ENCODE measurements at regions not wholly inside any gene's neighbourhood (a gene's known extent, or its start where the extent isn't known, plus 50 kb on each side); places are given as distances from the start of the nearest gene placed in this dataset.
"Not testable (repeated sequence)": the region's sequence is repeated elsewhere in the genome, so short reads cannot be mapped to it uniquely, and the experiment has no call there.

GRCh38 chr3:177382944-177383343 is 185.7 kb upstream of the TBL1XR1 start:
- no peak for DNase-seq (ENCODE audit: low read depth in 2 of 3, low spot score in 2 of 3)

DNA sequence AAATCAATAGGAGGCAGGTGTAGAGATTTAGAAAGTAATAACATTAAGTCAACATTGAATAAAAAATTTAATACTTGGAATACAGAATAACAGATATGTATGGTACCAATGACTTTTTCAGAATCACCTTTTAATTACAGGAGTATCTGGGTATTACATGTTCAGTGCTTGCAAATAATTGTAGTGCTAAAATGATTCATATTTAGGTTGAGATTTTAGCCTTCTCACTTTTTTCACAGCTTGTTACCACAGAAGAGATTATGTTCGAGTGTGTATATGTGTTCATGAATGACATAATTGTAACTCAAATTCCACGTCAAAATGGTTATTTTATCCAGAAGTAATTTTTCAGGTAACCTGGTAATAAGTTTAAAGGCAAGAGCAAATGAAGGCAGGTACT is 187.9 kb upstream of the TBL1XR1 start:
- no peak for DNase-seq (ENCODE audit: low read depth in 2 of 3, low spot score in 2 of 3)

- no peak for DNase-seq (ENCODE audit: low read depth in 2 of 3, low spot score in 2 of 3)
These were observed 188.6 kb upstream of the TBL1XR1 start for GRCh38 chr3:177385831-177386301.

DNA sequence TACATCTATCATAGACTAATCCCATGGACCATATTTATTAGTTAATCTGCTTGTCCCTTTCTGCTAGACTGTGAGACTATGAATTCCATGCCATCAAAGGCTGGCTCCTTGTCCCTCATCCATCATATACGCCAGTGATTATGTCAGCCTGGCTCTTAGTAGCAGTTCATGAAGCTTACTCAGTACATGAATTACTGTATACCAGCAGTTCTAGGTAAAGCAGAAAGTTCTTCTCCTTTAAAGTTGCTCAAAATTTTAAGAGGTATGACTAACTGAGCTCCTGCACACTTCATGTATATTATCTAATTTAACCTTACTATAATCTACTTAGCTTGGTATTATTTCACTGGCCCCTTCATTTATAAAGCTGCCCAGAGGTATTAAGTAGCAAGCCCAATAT is 190.9 kb upstream of the TBL1XR1 start:
- no peak for DNase-seq (ENCODE audit: low read depth in 2 of 3, low spot score in 2 of 3)

GRCh38 chr3:177394231-177395024 is 197.1 kb upstream of the TBL1XR1 start:
- DNase-seq (ENCODE audit: low read depth in 2 of 3, low spot score in 2 of 3): not testable (repeated sequence)

DNA sequence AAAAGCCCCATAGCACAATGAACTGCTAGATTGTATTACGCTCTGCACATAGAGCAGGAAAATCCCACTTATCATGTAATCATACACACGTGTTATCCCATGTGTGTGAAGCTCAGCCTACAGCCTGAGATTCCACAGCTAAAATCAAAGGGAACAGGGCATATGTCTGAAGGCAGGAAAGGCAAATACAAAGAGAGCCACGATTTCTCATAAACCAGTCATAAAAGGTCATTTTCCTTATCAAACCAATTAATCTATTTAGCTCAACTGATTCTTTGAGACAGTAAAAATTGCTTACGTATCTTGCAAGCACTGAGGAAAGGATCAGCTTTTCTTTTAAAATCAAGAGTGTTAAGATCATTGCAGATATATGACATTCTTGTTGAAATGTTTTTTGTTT is 199.5 kb upstream of the TBL1XR1 start:
- no peak for DNase-seq (ENCODE audit: low read depth in 2 of 3, low spot score in 2 of 3)

DNA sequence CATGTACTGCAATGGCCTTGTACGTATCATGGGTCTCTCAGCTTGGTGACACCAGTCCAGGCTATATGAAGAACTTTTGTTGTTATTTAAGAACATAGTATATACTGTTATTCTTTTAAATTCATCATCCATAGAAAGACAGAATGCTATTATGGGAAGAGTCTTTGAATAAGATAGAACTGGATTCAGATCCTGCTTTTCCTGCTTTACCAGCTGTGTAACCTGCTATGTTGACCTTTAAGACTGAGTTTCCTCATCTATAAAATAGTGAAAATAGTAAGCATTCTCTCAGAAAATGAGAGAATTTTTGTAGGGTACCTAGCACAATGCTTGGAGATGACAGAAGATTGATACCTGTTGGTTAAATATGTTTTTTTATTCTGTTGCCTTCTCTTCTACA is 204.1 kb upstream of the TBL1XR1 start:
- no peak for DNase-seq (ENCODE audit: low read depth in 2 of 3, low spot score in 2 of 3)

DNA sequence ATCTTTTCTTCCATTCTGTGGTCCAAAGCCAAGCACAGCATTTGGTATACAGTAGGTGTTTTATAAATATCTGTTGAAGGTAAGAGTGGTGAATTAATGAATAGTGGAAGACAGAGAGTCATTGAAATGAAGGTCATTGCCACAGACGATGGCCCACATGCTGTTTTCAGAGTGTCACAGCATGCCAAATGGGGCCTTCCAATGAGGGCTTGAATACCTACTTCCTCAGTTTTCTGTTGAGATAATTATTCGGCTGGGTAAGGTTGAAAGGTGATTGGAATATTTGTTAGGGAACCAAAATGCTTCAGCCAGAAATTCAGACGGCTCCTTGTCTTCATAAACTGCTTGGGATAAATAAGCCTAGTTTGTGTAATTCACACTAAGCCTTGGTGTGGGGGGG is 205.3 kb upstream of the TBL1XR1 start:
- no peak for DNase-seq (ENCODE audit: low read depth in 2 of 3, low spot score in 2 of 3)

DNA sequence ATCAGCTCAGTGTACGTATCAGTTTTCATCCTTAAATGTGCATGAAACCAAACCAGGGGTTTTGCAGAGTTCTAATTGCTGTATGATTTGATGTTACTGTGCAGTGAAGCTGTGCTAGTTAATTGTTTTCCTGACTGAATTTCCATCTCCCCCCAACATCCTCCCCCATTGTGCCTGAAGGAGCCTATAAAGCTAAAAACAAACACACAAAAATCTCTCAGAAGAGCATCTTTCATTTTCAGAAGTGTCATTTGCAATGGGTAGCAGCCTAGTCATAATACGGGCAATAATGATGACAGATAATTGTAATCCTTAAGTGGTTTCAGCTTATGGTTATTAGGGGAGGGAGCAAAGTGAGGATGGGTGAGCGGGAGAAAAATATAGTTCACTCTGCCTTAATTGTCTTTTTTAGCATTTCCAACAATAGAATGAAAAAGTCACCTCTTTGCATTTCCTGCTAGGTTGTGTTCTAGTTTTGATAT is 207.9 kb upstream of the TBL1XR1 start:
- no peak for DNase-seq (ENCODE audit: low read depth in 2 of 3, low spot score in 2 of 3)

GRCh38 chr3:177410730-177411129 is 213.4 kb upstream of the TBL1XR1 start:
- DNase-seq (ENCODE audit: low read depth in 2 of 3, low spot score in 2 of 3): no peak

- no peak for DNase-seq (ENCODE audit: low read depth in 2 of 3, low spot score in 2 of 3)
These were observed 213.9 kb upstream of the TBL1XR1 start for GRCh38 chr3:177411201-177411600.

GRCh38 chr3:177412677-177413170 is 215.4 kb upstream of the TBL1XR1 start:
- DNase-seq (ENCODE audit: low read depth in 2 of 3, low spot score in 2 of 3): not testable (repeated sequence)

DNA sequence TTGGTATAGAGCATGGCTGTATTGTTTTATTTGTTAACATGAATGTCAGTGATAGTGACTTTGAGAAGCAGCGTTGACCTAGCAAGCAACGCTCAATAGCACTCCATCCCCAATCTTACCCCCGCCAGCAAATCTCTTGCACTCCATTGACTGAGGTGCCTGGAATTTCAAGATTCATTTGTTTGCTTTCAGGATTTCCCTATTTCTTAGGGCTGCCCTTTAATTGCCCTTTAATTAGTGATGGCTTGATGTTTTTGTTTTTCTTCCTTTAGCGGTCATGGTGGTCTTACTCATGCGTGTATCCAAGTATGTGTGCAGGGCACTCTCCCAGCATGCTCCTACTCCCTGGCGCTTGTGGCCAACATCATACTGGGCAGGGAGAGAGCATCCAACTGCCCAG is 216.8 kb upstream of the TBL1XR1 start:
- DNase-seq (ENCODE audit: low read depth in 2 of 3, low spot score in 2 of 3): no peak

DNA sequence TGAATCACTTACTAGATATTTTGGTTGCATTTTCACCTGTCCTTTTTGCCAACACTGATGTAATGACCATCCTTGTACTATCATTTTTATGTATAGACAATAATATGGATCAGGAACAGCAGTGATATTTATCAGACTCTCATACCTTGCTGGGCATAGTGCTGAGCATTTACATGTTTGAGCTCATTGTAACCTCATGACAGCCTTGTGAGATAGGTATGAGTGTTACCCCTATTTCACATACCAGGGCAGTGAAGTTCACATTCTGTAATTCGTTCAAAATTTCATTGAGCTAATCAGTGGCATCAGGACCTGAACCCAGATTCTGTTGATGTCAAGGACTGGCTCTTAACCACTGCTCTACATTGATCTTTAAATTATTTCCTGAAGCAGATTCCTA is 221.5 kb upstream of the TBL1XR1 start:
- no peak for DNase-seq (ENCODE audit: low read depth in 2 of 3, low spot score in 2 of 3)

DNA sequence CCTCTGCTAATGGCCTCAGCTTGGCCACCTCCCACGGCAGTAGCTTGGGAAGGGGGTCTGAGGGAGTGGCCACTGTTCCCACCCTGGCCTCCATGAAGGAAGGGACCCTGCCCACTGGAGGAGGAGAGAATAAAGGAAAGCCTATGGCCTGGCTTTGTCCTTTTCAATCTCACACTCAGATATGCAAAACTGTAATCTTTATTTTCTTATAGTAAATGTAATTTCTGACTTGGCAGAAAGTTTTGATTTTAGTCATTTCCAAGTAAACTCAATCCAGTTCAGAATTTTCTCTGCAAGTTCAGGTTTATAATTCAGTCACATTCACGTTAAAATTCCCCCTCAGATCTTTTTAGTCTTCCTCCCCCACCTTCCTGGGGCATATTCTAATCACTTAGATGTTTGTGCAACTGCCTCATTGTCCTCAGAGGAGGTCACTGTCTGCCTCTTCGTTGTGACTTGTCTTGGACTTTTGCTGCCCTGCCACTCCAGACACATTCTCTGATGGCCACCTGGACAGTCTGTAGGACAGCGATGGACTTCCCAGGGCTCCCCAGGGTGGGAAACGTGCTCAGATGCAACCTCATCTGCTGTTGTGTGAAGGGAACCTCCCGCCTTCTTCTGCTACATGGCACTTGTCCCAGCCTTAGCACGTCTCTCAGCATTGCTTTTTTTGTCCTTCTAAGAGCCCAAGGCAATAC is 222.8 kb upstream of the TBL1XR1 start:
- DNase-seq (ENCODE audit: low read depth in 2 of 3, low spot score in 2 of 3): no peak

DNA sequence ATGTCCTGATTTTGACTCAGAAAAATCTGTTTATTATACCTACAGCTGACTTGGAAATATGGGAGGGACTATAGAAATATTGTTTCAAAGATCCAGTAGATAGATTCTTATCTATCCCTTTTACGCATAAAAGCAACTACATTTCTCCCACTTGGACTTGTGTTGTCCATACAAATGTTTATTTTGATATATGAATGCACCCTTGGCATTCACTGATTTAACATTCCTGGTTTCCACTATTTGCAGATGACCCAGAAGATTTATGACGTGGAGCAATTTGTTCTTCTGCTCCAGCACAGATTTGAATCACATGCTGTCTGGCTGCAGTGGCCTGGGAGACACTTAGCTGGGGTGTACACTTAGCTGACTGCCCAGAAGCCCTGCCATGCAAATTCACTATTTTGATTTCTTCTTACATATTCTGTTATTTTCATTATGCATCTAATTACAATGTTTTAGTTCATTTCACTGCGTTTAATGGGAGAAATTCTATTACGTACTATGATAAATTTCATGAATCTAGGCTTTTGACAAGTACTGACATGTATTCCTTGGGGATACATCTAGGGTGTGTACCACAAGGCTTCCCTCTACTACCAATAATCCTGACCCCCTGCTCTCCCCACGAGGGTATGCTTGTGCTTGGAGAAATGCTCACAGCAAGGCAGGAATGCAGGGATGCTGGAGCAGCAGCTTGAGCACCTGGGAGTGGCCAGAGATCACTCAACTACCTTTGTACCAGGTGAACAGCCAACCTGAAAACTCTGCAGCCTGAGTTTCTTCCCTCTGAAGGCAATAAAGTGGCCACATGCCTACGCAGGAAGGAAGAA is 223.6 kb upstream of the TBL1XR1 start:
- DNase-seq (ENCODE audit: low read depth in 2 of 3, low spot score in 2 of 3): no peak

DNA sequence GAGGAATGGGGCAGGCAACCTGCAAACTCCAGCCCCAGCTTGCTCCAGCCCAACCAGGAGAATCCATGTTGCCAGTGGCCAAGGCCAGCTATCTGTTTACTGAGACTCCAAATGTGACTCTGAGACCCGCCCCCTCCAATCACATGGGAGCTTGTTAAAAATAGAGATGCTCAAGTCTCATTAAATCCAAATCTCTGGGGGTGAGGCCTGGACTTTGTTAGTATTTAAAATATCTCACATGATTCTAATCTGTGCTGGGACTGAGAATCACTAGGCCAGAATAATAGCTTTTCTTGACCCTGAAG is 224.2 kb upstream of the TBL1XR1 start:
- DNase-seq (ENCODE audit: low read depth in 2 of 3, low spot score in 2 of 3): no peak

GRCh38 chr3:177424521-177424920 is 227.2 kb upstream of the TBL1XR1 start:
- no peak for DNase-seq (ENCODE audit: low read depth in 2 of 3, low spot score in 2 of 3)

DNA sequence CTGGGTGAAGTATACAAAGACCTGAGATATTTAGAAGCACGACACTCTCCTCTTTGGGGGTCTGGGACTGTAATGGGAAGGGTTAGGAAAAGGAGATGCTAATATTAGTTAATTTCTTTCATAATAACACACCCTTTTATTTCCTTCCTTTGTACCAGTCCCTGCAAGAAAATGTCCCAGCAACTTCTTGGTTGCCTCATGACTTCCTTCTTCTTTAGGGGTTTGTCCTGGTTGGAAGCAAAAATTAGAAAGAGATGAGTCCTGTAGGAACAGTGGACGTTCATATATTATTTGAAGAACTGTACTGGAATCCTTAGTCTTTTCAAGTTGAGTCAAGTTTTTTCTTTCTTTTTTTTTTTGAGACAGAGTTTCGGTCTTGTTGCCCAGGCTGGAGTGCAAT is 227.8 kb upstream of the TBL1XR1 start:
- DNase-seq (ENCODE audit: low read depth in 2 of 3, low spot score in 2 of 3): no peak

DNA sequence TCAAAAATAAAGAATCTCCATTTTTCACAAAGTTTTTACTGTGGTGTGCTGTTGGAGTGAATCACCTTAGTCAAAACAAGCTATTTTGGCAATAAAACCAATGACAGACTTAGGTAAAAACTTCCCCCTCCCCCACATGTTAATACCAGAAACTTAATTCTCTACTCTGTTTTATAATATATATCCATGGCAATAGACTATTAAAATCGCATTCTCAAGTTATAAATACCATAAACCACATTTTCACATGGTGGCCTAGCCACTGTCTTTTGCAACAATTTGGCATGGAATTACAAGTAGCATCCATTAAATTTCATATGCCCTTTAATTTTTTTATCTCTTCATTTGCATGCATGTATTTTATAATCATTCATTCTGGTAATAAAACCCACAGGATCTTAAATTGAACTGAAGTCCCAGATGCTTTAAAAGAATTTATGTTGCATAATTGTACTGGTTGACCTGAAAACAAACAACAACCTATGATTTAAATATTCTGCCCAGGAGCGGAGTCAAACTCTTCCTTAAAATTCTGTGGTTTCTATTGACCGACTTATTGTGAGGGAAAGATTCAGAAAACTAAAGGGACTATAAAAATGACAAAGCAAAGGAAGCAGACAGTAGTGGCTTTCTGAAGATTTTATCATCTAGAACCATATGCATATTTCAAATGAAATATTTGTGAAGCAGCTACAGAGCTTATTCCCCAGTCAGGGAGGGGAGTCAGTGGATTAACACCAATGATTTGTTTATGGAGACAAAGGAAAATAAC is 229.0 kb upstream of the TBL1XR1 start:
- no peak for DNase-seq (ENCODE audit: low read depth in 2 of 3, low spot score in 2 of 3)

Data from activated CD8-positive, alpha-beta memory T cell treated with anti-CD3 and anti-CD28 coated beads for 48 hours (primary cell).